GM19328 (cell line): ENCODE measurements at regions not wholly inside any gene's neighbourhood (a gene's known extent, or its start where the extent isn't known, plus 50 kb on each side); places are given as distances from the start of the nearest gene placed in this dataset.

Source experiments
- ATAC-seq: cut with Tn5 transposase; IDR thresholded peaks from one replicate; pipeline ENCODE4 v1.9.1; 2021; ENCODE audit warnings: mild to moderate bottlenecking, moderate library complexity; ENCODE audit not compliant: unreplicated experiment

- ATAC-seq = no peak
Observed at GRCh38 chr20:6501061-6501460, 266.4 kb upstream of the BMP2 start.

GRCh38 chr20:6499566-6499965 is 267.9 kb upstream of the BMP2 start:
- ATAC-seq = no peak

GRCh38 chr20:6496874-6497273 is 270.6 kb upstream of the BMP2 start:
- no peak for ATAC-seq

GRCh38 chr20:6495907-6496306 is 271.6 kb upstream of the BMP2 start:
- no peak for ATAC-seq

GRCh38 chr20:6492271-6493055 is 275.0 kb upstream of the BMP2 start:
- ATAC-seq = no peak

DNA sequence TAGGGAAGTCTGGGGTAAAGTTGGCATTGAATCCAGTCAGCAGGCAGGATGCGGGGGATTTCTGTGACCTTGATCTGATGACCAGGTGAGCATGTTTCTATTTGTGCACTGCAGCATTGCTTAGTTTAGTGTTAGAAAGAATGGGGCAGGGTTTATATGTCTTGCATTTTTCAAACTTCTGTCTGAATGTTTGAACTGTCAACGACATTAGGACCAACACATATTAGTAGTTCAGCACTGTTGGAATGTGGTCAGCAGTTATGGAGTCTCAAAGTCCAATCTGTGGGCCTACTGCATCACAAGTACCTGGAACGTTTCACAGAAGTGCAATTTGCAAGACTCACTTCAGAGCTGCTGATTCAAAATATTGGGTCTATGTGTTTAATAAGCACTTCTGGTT is 276.6 kb upstream of the BMP2 start:
- no peak for ATAC-seq

DNA sequence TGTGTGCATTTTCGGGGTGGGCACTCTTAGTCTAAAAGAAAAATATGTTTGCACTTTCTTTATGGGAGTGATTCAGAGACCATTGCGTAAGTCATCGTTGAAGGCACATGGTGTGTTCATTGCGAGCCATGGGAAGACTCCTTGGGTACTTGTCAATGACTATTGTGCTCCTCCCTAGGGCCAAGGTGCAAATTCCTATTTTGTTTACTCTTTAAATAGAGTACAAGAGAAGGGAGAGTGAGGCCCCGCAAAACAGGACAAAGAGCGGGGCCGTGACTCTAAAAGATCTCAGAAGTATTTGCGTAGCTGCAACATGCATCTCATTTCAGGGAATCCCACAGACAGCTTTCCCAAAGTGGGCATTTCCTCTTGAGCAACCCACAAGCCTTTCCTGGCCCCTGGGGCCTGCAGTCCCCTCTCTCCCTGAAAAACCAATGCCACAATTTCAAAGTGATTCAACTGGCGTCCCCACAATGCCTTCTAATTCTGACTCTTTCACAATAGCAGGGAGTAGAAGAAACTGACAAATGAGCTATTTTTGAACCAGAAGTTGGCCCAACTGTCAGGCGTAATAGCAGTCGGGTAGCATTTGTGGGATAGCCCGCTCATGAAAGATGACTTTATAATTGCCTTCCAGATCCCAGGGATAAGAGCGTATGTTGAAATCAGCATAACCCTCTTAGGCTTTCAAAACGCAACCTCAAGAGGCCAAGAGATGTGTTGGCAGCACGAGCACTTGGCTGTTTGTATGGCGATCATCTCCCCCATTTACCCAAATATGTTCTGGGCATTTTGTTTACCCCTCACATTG is 277.9 kb upstream of the BMP2 start:
- no peak for ATAC-seq

GRCh38 chr20:6485351-6485750 is 282.1 kb upstream of the BMP2 start:
- ATAC-seq = no peak

GRCh38 chr20:6483727-6484126 is 283.8 kb upstream of the BMP2 start:
- no peak for ATAC-seq

- ATAC-seq = no peak
Observed at GRCh38 chr20:6482486-6482885, 285.0 kb upstream of the BMP2 start.

GRCh38 chr20:6480328-6481200 is 286.9 kb upstream of the BMP2 start:
- no peak for ATAC-seq

DNA sequence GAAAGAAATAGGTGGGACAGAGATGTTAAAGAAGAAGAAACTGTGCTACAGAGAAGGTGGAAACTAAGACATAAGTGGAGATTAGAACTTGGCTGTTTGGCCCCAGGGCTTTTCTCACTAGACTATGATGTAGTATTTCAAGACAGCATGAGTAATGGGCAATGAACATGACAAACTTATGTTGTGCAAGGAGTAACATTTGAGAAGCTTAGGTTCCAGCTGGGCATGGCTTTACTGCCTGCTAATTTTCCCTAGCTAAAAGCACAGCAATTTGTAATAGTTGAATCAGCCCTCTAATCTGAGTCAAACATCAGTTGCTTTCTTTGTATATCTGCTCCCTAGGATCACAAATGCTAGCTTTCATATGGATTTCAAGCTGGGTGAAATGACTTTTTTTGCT is 294.3 kb upstream of the BMP2 start:
- no peak for ATAC-seq

DNA sequence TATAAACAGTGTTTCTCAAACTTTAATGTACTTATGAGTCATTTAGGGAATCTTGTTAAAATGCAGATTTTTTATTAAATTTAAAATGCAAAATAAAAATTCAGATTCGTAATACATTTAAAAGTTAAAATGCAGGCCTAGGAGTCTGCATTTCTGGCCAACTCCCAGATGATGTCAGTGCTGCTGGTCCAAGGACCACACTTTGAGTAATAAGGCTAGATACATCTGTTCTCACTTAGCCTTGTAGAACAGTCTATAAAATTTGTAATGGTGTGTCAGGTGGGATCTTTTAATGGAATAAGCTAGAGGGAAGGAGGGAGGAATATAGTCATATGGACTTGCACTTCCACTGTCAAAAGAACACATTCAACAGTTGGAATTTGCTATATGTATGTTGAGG is 295.6 kb upstream of the BMP2 start:
- no peak for ATAC-seq

DNA sequence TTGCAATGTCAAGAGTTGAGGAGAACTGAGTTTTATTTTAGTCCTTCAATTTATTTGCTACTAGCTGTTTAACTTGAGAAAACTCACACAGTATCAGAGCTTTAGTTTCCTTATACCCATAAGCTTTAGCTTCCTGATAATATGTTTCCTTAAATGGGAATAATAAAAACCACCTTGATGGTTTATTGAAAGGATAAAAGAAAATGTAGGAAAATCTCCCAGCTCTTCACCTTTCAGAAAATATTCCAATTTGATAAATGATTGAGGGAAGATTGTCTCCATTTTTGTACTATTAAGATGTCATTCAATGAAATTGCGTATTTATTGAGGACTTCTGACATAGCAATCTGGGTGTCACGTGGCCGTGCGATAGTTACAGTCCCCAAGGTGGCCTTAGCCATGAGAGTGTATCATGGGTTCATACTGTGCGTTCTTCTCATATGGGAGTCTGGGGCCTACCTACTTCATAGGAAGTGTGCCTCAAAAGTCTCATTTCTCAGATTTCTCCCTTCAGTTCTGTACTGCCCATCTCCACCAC is 296.3 kb upstream of the BMP2 start:
- no peak for ATAC-seq

- ATAC-seq = no peak
Observed at GRCh38 chr20:6469695-6470094, 297.8 kb upstream of the BMP2 start.

DNA sequence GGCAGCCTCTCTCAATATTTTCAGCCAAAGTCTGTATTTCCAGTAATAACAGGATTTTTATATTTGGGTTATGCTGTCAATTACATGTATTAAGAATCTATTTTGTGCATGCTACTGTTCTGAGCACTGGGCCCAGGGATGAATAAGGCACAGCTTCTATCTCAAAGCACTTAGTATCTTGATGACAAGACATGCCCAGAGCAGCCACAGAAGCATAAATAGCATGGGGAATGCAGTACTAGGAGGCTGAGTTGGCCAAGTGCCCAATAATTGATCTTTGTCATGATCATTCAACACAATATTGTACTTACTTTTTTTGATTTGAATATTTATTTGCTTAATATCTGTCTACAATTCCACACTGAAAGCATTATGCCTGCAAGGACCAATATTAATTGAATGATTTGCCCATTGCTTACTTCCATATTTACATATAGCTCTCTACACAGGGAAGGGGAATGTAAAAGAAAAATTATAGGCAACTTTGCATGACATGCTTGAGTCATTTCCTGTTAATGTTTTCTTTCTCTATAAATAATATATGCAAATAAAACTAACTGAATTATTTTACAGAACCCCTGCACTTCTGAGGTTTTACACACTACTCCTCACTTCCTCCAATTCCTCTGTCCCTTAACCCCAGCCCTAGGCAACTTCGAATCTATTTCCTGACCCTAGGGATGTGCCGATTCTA is 298.9 kb upstream of the BMP2 start:
- no peak for ATAC-seq

DNA sequence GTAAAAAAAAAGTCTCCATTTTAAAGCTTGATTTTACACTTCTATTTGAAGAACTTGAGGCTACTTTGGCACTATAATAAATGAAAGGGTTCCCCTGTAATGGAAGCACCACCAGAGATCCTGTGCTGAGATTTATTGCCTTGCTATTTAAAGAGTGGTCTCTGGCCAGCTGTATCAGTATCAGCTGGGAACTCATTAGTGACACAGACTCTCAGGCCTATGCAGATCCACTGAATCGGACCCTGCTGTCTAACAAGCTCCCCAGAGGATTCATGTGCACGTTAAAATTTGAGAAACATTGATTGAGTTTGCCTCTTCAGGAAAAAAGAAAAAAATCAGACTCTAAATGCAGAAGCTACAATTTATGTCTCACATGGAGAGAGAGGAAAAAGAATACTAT is 299.9 kb upstream of the BMP2 start:
- ATAC-seq = no peak

DNA sequence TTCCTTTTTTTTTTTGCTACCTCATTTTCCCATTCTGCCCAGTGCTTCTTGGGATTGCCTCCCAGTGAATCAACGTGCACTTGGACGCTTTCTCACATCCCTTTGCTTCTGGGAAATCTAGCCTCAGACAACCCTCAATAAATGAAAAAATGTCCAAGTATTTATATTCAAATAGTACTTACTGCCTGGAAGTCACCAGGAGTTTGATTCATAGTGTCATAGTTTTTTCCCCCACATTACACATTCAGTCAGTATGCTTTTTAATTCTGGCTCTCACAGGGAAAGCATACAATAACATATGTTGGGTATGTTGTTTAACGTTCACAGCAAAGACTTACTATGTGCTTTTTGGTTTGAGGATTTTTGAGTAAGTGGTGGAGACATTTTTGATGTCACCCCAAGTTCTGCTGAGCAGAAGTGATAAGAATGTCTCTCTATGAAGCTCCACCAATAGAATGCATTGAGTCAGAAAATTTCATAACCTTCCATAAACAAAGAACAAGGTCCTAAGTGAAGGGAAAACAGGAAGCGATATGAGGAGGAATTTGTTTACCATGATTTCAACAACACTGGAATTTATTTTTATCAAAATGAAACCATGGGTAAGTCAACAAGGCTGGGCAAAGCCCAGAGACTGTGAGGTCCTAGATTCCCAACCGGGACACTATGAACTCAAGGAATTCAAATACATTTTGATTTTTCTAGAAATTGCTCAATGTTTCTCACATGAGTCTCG is 301.2 kb upstream of the BMP2 start:
- ATAC-seq = no peak

- ATAC-seq = no peak
Observed at GRCh38 chr20:6450841-6451240, 316.6 kb upstream of the BMP2 start.

DNA sequence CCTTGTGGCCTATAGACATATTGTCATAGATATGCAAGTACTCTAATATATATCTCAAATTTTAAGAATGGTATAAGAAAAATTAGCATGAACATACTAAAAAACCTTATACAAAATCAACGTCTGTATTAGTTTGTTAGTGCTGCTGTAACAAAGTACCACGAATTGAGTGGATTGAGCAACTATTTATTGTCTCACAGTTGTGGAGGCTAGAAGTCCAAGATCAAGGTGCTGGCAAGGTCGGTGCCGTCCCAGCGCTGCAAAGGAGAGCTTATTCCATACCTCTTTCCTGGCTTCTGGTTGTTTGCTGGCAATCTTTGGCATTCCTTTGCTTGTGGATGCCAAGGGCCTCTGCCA is 317.6 kb upstream of the FERMT1 start:
- ATAC-seq = no peak
